Naive thymus-derived CD8-positive, alpha-beta T cell (primary cell): ENCODE measurements at regions not wholly inside any gene's neighbourhood (a gene's known extent, or its start where the extent isn't known, plus 50 kb on each side); places are given as distances from the start of the nearest gene placed in this dataset.

ENCODE experiments used
- ATAC-seq, 2 donors: fragments of 150-1000 bp; cut with Tn5 transposase in 1 of 2; sonication (Bioruptor Pico), chemical (Tn5 transposase) in 1 of 2; 1 replicate in 1 of 2; 2 replicates in 1 of 2; pipeline ENCODE4 v1.10.0; 2021; ENCODE audit warnings: mild to moderate bottlenecking in 2 of 2, moderate library complexity in 2 of 2
- POLR2A ChIA-PET: fragments of 350-600 bp; sonication (Branson Sonifier 250); formaldehyde crosslinking; loops from one replicate; lab custom pipeline; 2021; ENCODE audit warnings: antibody characterized with exemption; lab: Charles Lee
- DNase-seq, 10 donors: peaks; one replicate each; pipeline versions ENCODE4 v3.0.0 to v3.0.0-alpha.2; 2020 to 2022
- H3K27ac Mint-ChIP-seq, 10 donors: one replicate each; pipeline ENCODE4 v1.8.0; 2020 to 2022; ENCODE audit warnings: mild to moderate bottlenecking in 10 of 10, mixed read lengths in 10 of 10, moderate library complexity in 4 of 10, inconsistent platforms in 1 of 10
- H3K27me3 Mint-ChIP-seq, 5 donors: one replicate each; pipeline ENCODE4 v1.8.0; 2021 to 2022; ENCODE audit warnings: mixed read lengths in 5 of 5
- H3K36me3 Mint-ChIP-seq, 3 donors: one replicate each; pipeline ENCODE4 v1.8.0; 2020 to 2022; ENCODE audit warnings: mixed read lengths in 3 of 3, mild to moderate bottlenecking in 2 of 3, inconsistent platforms in 1 of 3
- H3K4me1 Mint-ChIP-seq, 4 donors: one replicate each; pipeline ENCODE4 v1.8.0; 2021 to 2022; ENCODE audit warnings: mixed read lengths in 4 of 4
- H3K4me3 Mint-ChIP-seq, 10 donors: one replicate each; pipeline ENCODE4 v1.8.0; 2020 to 2022; ENCODE audit warnings: mild to moderate bottlenecking in 10 of 10, mixed read lengths in 10 of 10, moderate library complexity in 6 of 10, inconsistent platforms in 1 of 10
- H3K9me3 Mint-ChIP-seq, 9 donors: one replicate each; pipeline ENCODE4 v1.8.0; 2020 to 2022; ENCODE audit warnings: mixed read lengths in 9 of 9, mild to moderate bottlenecking in 3 of 9, inconsistent platforms in 1 of 9, moderate library complexity in 1 of 9

GRCh38 chr9:38289866-38290245 is 102.6 kb upstream of the ALDH1B1 start:
- Mint-ChIP-seq H3K27ac (no peak overlapping the region), H3K4me3 (no peak overlapping the region), H3K4me1 (no peaks in the 10 kb centered on the region), H3K27me3 (peaks cover 0 to 5% (median 0%) of the 10 kb centered on the region in 5 donors), H3K36me3 (no peaks in the 10 kb centered on the region), H3K9me3 (no peaks in the 10 kb centered on the region)
- no peak for DNase-seq
- no peak for ATAC-seq
- POLR2A ChIA-PET = no interaction called here

DNA sequence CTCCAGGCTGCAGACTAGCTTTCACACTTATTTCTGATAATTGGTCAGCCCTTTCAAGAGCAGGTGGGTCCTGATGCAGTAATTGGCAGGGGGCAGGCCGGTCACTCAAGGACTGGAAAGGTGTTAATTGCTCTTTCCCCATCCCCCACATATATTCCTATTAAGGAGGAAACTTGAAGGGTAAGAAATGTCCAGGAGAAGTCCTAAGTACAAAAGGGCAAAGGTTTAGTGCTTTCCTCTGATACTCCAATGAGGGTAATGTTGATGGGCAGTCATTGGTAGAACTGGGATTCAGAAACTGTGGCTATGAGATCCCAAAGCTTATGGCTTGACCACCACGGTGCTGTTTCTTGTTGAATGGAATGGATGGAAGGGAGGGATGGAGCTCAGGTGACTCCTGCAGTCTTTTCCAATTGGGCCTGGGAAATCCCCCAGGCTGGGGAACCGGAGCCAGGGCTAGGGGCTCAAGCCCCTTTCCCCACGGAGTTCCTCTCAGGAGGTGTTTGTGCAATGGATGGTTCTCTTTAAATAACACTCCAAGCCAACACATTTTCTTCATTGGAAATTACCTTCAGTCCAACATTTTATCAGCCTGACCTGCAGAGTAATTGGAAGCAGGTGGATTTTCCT is 103.2 kb upstream of the ALDH1B1 start:
- DNase-seq (no peak), ATAC-seq (no peak)
- Mint-ChIP-seq H3K36me3 (no peaks in the 10 kb centered on the region), H3K27me3 (peaks cover 0 to 5% (median 0%) of the 10 kb centered on the region in 5 donors), H3K4me3 (no peak overlapping the region), H3K4me1 (no peaks in the 10 kb centered on the region), H3K27ac (no peak overlapping the region), H3K9me3 (no peaks in the 10 kb centered on the region)
- POLR2A ChIA-PET = no interaction called here

DNA sequence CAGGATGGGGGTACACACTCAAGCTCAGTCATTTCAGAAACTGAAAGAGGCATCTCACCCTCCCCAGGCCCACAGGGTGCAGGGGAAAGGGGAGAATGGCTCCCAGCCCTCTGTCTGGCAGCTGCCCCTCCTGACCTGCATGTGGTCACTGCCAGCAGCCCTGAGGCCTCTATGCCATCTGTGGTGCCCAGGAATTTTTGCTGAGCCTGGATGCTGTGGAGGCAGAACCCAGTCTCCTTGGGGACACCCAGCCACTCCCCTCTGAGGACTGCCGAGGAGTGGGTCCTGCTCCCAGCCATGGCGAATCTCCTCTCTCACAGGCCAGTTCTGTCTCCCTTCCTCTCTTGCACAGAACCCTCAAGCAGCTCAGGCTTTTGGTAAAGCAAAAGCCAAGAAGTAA is 104.0 kb upstream of the ALDH1B1 start:
- H3K4me3 Mint-ChIP-seq = no peak overlapping the region
- no peak for DNase-seq
- no peak overlapping the region for H3K27ac Mint-ChIP-seq

DNA sequence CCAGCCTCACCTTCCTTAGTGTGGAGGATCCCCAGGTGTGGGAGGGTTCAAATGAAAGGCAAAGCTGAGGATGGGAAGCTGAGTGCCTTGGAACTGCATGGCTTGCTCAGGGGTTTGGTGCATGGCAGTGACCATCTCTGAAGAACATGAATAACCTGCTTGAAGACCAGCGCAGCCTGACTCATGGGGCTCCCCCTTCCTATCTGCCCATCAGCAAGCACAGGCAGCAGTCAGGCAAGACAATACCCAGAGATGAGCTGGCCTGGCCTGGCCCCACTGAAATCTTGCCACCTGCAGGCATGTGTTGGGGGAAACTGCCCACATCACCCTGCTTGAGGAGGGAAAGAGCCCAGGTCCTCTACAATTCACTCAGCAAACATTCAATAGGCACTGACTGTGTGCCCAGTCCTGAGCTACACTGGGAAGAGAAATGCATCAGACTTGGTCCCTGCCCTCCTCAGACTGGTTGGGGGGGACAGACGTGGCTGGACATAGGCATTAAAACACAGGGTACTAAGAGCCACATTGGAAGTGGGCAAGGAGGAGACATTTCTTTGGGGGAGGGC is 105.0 kb upstream of the ALDH1B1 start:
- DNase-seq (no peak), ATAC-seq (no peak)
- H3K4me3 Mint-ChIP-seq = no peak overlapping the region
- POLR2A ChIA-PET = no interaction called here
- peaks cover 0 to 5% (median 0%) of the 10 kb centered on the region in 5 donors for H3K27me3 Mint-ChIP-seq
- no peaks in the 10 kb centered on the region for H3K9me3 Mint-ChIP-seq
- H3K27ac Mint-ChIP-seq = no peak overlapping the region
- H3K4me1 Mint-ChIP-seq = no peaks in the 10 kb centered on the region
- H3K36me3 Mint-ChIP-seq = no peaks in the 10 kb centered on the region

More for the DNA sequence above, 104.0 kb upstream of the ALDH1B1 start:
- Mint-ChIP-seq H3K36me3 (no peaks in the 10 kb centered on the region), H3K4me1 (no peaks in the 10 kb centered on the region), H3K27me3 (peaks cover 0 to 5% (median 0%) of the 10 kb centered on the region in 5 donors), H3K9me3 (no peaks in the 10 kb centered on the region)
- ATAC-seq = no peak
- POLR2A ChIA-PET = no interaction called here

- no peaks in the 10 kb centered on the region for H3K36me3 Mint-ChIP-seq
- POLR2A ChIA-PET = no interaction called here
- H3K27ac Mint-ChIP-seq = no peak overlapping the region
- ATAC-seq (no peak), DNase-seq (no peak)
- no peaks in the 10 kb centered on the region for H3K9me3 Mint-ChIP-seq
- H3K4me3 Mint-ChIP-seq = no peak overlapping the region
- H3K4me1 Mint-ChIP-seq = no peaks in the 10 kb centered on the region
- peaks cover 0 to 5% (median 0%) of the 10 kb centered on the region in 5 donors for H3K27me3 Mint-ChIP-seq
Observed at GRCh38 chr9:38286766-38287165, 105.7 kb upstream of the ALDH1B1 start.

GRCh38 chr9:38286357-38286756 is 106.1 kb upstream of the ALDH1B1 start:
- Mint-ChIP-seq H3K4me3 (no peak overlapping the region), H3K27me3 (peaks cover 0 to 5% (median 0%) of the 10 kb centered on the region in 5 donors), H3K36me3 (no peaks in the 10 kb centered on the region), H3K4me1 (no peaks in the 10 kb centered on the region), H3K9me3 (no peaks in the 10 kb centered on the region), H3K27ac (no peak overlapping the region)
- POLR2A ChIA-PET = no interaction called here
- ATAC-seq (no peak), DNase-seq (no peak)

GRCh38 chr9:38285236-38285635 is 107.3 kb upstream of the ALDH1B1 start:
- Mint-ChIP-seq H3K27ac (peak overlapping the region in 1 of 10 donors; percentile 50), H3K27me3 (peaks cover 0 to 5% (median 0%) of the 10 kb centered on the region in 5 donors), H3K9me3 (no peaks in the 10 kb centered on the region), H3K4me3 (peak overlapping the region in 1 of 10 donors; percentile 29), H3K4me1 (no peaks in the 10 kb centered on the region), H3K36me3 (no peaks in the 10 kb centered on the region)
- POLR2A ChIA-PET = no interaction called here
- DNase-seq = no peak
- no peak for ATAC-seq

- Mint-ChIP-seq H3K9me3 (no peaks in the 10 kb centered on the region), H3K4me3 (no peak overlapping the region), H3K27ac (no peak overlapping the region), H3K36me3 (no peaks in the 10 kb centered on the region), H3K27me3 (peaks cover 0 to 5% (median 0%) of the 10 kb centered on the region in 5 donors), H3K4me1 (peaks cover 0 to 4% (median 1%) of the 10 kb centered on the region in 4 donors)
- POLR2A ChIA-PET = no interaction called here
- no peak for ATAC-seq
- no peak for DNase-seq
Observed at GRCh38 chr9:38284588-38285051, 107.9 kb upstream of the ALDH1B1 start.

DNA sequence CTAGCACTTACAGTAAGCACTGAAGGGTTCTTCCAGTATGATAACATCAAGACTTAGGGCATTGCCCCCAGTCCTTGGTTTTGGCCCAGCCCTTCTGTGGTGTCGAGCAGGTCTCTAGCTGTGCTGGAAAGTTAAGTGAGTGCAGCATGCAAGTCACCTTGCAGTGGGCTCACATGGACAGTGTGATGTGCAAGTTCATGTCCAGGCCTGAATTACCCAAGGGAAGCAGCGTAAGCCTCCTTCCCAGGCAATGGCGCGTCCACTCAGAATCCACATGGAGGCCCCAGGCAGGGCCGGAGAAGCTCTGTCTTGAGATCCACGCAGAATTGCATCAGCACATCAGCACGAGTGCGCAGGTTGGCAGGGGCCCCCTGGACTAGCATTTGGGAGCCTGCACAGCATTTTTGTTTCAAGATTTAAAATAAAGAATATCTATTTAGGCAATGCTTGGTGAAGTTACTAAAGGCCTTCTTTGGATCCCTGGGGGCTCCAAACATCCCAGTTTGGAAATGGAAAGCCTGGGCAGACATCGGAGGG is 108.4 kb upstream of the ALDH1B1 start:
- DNase-seq = no peak
- ATAC-seq = no peak
- Mint-ChIP-seq H3K27ac (no peak overlapping the region), H3K4me1 (peaks cover 3 to 9% (median 6%) of the 10 kb centered on the region in 4 donors), H3K36me3 (no peaks in the 10 kb centered on the region), H3K27me3 (peaks cover 0 to 5% (median 0%) of the 10 kb centered on the region in 5 donors), H3K9me3 (no peaks in the 10 kb centered on the region), H3K4me3 (no peak overlapping the region)
- POLR2A ChIA-PET = no interaction called here

- no peak overlapping the region for H3K4me3 Mint-ChIP-seq
- no peaks in the 10 kb centered on the region for H3K36me3 Mint-ChIP-seq
- POLR2A ChIA-PET = no interaction called here
- H3K27me3 Mint-ChIP-seq = peaks cover 0 to 5% (median 0%) of the 10 kb centered on the region in 5 donors
- no peaks in the 10 kb centered on the region for H3K9me3 Mint-ChIP-seq
- ATAC-seq = no peak
- H3K4me1 Mint-ChIP-seq = peaks cover 4 to 18% (median 15%) of the 10 kb centered on the region in 4 donors
- no peak for DNase-seq
- H3K27ac Mint-ChIP-seq = no peak overlapping the region
Observed at GRCh38 chr9:38282756-38283155, 109.7 kb upstream of the ALDH1B1 start.

- DNase-seq (no peak), ATAC-seq (no peak)
- H3K4me1 Mint-ChIP-seq = peaks cover 4 to 19% (median 17%) of the 10 kb centered on the region in 4 donors
- POLR2A ChIA-PET = no interaction called here
- no peak overlapping the region for H3K27ac Mint-ChIP-seq
- H3K27me3 Mint-ChIP-seq = peaks cover 0 to 5% (median 0%) of the 10 kb centered on the region in 5 donors
- H3K9me3 Mint-ChIP-seq = no peaks in the 10 kb centered on the region
- H3K36me3 Mint-ChIP-seq = no peaks in the 10 kb centered on the region
- no peak overlapping the region for H3K4me3 Mint-ChIP-seq
Observed at GRCh38 chr9:38281917-38282316, 110.6 kb upstream of the ALDH1B1 start.

DNA sequence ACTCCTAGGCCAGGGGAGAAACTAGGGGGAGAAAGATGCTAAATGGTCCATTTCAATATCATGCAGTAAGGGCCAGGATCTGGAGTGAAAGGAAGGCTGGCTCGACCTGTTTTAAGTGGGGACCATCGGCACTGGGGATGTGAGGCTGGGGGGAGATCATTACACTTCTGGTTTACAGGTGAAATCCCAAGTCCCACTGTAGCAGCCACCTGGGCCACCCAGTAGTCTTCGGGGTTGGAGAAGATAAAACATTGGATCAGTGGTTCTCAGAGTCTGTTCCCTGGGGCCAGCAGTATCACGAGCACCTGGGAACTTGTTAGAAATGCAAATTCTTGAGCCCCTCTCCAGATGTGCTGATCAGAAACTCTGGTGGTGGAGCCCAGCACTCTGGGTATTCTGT is 111.3 kb upstream of the ALDH1B1 start:
- Mint-ChIP-seq H3K4me3 (no peak overlapping the region), H3K27me3 (peaks cover 0 to 5% (median 0%) of the 10 kb centered on the region in 5 donors), H3K27ac (no peak overlapping the region), H3K9me3 (no peaks in the 10 kb centered on the region), H3K4me1 (peaks cover 4 to 19% (median 17%) of the 10 kb centered on the region in 4 donors), H3K36me3 (no peaks in the 10 kb centered on the region)
- ATAC-seq (no peak), DNase-seq (no peak)
- POLR2A ChIA-PET = no interaction called here

- Mint-ChIP-seq H3K27ac (peak overlapping the region in 1 of 10 donors; percentile 73), H3K4me1 (peaks cover 4 to 19% (median 17%) of the 10 kb centered on the region in 4 donors), H3K36me3 (no peaks in the 10 kb centered on the region), H3K9me3 (no peaks in the 10 kb centered on the region), H3K27me3 (peaks cover 0 to 2% (median 0%) of the 10 kb centered on the region in 5 donors), H3K4me3 (no peak overlapping the region)
- ATAC-seq (no peak), DNase-seq (no peak)
- POLR2A ChIA-PET = no interaction called here
Observed at GRCh38 chr9:38280251-38280800, 112.2 kb upstream of the ALDH1B1 start.
